Neural progenitor cell (in vitro differentiated cells): ENCODE measurements at regions not wholly inside any gene's neighbourhood (a gene's known extent, or its start where the extent isn't known, plus 50 kb on each side); places are given as distances from the start of the nearest gene placed in this dataset.

ENCODE experiments used
- CTCF ChIP-seq: fragments of 200-600 bp; sonication (generic); IDR thresholded peaks from 2 replicates; pipeline ENCODE4 v1.5.1; 2017; ENCODE audit warnings: antibody characterized with exemption, mild to moderate bottlenecking
- EZH2 ChIP-seq: fragments of 200-600 bp; sonication (generic); IDR thresholded peaks from 2 replicates; pipeline ENCODE4 v1.6.1; 2017; ENCODE audit warnings: antibody characterized with exemption, mild to moderate bottlenecking, moderate library complexity
- EZH2phosphoT487 ChIP-seq: fragments of 200-600 bp; sonication (generic); IDR thresholded peaks from 2 replicates; pipeline ENCODE4 v1.6.1; 2017; ENCODE audit warnings: antibody characterized with exemption

- TF ChIP-seq CTCF (no peak), EZH2phosphoT487 (no peak), EZH2 (no peak)
These were observed 238.8 kb upstream of the SYT10 start for GRCh38 chr12:33678221-33678964.
